H4 (cell line): ENCODE measurements at regions not wholly inside any gene's neighbourhood (a gene's known extent, or its start where the extent isn't known, plus 50 kb on each side); places are given as distances from the start of the nearest gene placed in this dataset.

Source experiments
- DNase-seq: peaks from one replicate; pipeline ENCODE4 v3.0.0-alpha.2; 2015; ENCODE audit warnings: low spot score

GRCh38 chr6:14321992-14322772 is 204.6 kb downstream of the CD83 start:
- no peak for DNase-seq

- DNase-seq: no peak
These were observed 205.3 kb downstream of the CD83 start for GRCh38 chr6:14322841-14323240.

GRCh38 chr6:14326774-14327173 is 209.2 kb downstream of the CD83 start:
- no peak for DNase-seq

GRCh38 chr6:14328163-14328562 is 210.6 kb downstream of the CD83 start:
- no peak for DNase-seq

GRCh38 chr6:14333556-14334305 is 216.2 kb downstream of the CD83 start:
- no peak for DNase-seq

GRCh38 chr6:14335071-14335470 is 217.5 kb downstream of the CD83 start:
- DNase-seq: no peak

GRCh38 chr6:14337152-14337551 is 219.6 kb downstream of the CD83 start:
- DNase-seq: no peak

- DNase-seq: no peak
These were observed 221.6 kb downstream of the CD83 start for GRCh38 chr6:14339172-14339571.

- DNase-seq: no peak
These were observed 222.4 kb downstream of the CD83 start for GRCh38 chr6:14339711-14340584.

- DNase-seq: no peak
These were observed 226.9 kb downstream of the CD83 start for GRCh38 chr6:14344486-14344885.

GRCh38 chr6:14348389-14348788 is 230.8 kb downstream of the CD83 start:
- no peak for DNase-seq

- DNase-seq: no peak
These were observed 231.9 kb downstream of the CD83 start for GRCh38 chr6:14349507-14349906.

- DNase-seq: no peak
These were observed 232.6 kb downstream of the CD83 start for GRCh38 chr6:14350210-14350609.

GRCh38 chr6:14353281-14353680 is 235.7 kb downstream of the CD83 start:
- DNase-seq: no peak

GRCh38 chr6:14353798-14354197 is 236.2 kb downstream of the CD83 start:
- DNase-seq: no peak

- peak; percentile 76 for DNase-seq
These were observed 237.5 kb downstream of the CD83 start for GRCh38 chr6:14354919-14355572.

GRCh38 chr6:14359438-14359837 is 241.9 kb downstream of the CD83 start:
- no peak for DNase-seq

- DNase-seq: no peak
These were observed 243.0 kb downstream of the CD83 start for GRCh38 chr6:14360565-14360964.

GRCh38 chr6:14361297-14361696 is 243.7 kb downstream of the CD83 start:
- no peak for DNase-seq

- no peak for DNase-seq
These were observed 244.5 kb downstream of the CD83 start for GRCh38 chr6:14361956-14362587.

GRCh38 chr6:14364370-14364769 is 246.8 kb downstream of the CD83 start:
- no peak for DNase-seq
